HepG2 (cell line): ENCODE measurements at regions not wholly inside any gene's neighbourhood (a gene's known extent, or its start where the extent isn't known, plus 50 kb on each side); places are given as distances from the start of the nearest gene placed in this dataset.

Source experiments
- AGO2 ChIP-seq: fragments of 200-400 bp; formaldehyde crosslinking; optimal IDR thresholded peaks from 2 replicates; pipeline ENCODE3; 2017; ENCODE audit warnings: mild to moderate bottlenecking, low read depth, low read length, moderate library complexity
- CBX1 ChIP-seq: IDR thresholded peaks from one replicate; pipeline ENCODE4 v1.6.1; 2016; ENCODE audit warnings: antibody characterized with exemption, low read depth
- ETV5 ChIP-seq: IDR thresholded peaks from 2 replicates; pipeline ENCODE4 v1.6.1; 2018; ENCODE audit warnings: missing biosample characterization, missing genetic modification reagents, inconsistent platforms, borderline replicate concordance
- FOXJ3 ChIP-seq: sonication (generic); formaldehyde crosslinking; IDR thresholded peaks from 2 replicates; pipeline ENCODE4 v1.4.0; 2020; ENCODE audit warnings: missing genetic modification reagents, mild to moderate bottlenecking, borderline replicate concordance
- HMG20B ChIP-seq: conservative IDR thresholded peaks from 2 replicates; pipeline ENCODE4 v1.6.1; 2016; ENCODE audit warnings: missing genetic modification reagents, missing compliant biosample characterization
- HMGA1 ChIP-seq: sonication (generic); formaldehyde crosslinking; conservative IDR thresholded peaks from 2 replicates; pipeline ENCODE4 v1.4.0; 2020; ENCODE audit warnings: missing genetic modification reagents
- MAX ChIP-seq: IDR thresholded peaks from 2 replicates; pipeline ENCODE4 v1.6.1; 2012; ENCODE audit warnings: inconsistent platforms
- NCOA5 ChIP-seq: sonication (generic); formaldehyde crosslinking; IDR thresholded peaks from 2 replicates; pipeline ENCODE4 v1.4.0; 2020; ENCODE audit warnings: missing genetic modification reagents
- PHF21A ChIP-seq: sonication (generic); formaldehyde crosslinking; IDR thresholded peaks from 2 replicates; pipeline ENCODE4 v1.5.0; 2020; ENCODE audit warnings: mild to moderate bottlenecking, missing genetic modification reagents
- REL ChIP-seq: sonication (generic); formaldehyde crosslinking; conservative IDR thresholded peaks from 2 replicates; pipeline ENCODE4 v1.8.0; 2022; ENCODE audit warnings: mild to moderate bottlenecking, missing genetic modification reagents, moderate library complexity
- RFX3 ChIP-seq: IDR thresholded peaks from 2 replicates; pipeline ENCODE4 v1.6.1; 2016; ENCODE audit warnings: missing biosample characterization, missing genetic modification reagents
- RNF219 ChIP-seq: sonication (generic); formaldehyde crosslinking; IDR thresholded peaks from 2 replicates; pipeline ENCODE4 v1.5.0; 2020; ENCODE audit warnings: mild to moderate bottlenecking, missing genetic modification reagents
- SNAI1 ChIP-seq: sonication (generic); formaldehyde crosslinking; IDR thresholded peaks from 2 replicates; pipeline ENCODE4 v1.5.0; 2020; ENCODE audit warnings: mild to moderate bottlenecking, missing genetic modification reagents, borderline replicate concordance
- SRF ChIP-seq: IDR thresholded peaks from 2 replicates; pipeline ENCODE4 v1.6.1; 2011; ENCODE audit warnings: mild to moderate bottlenecking, low read depth, low read length, moderate library complexity
- TBL1XR1 ChIP-seq: fragments of 150-350 bp; IDR thresholded peaks from 2 replicates; pipeline ENCODE4 v1.6.1; 2014; ENCODE audit warnings: borderline replicate concordance, low read length; ENCODE audit not compliant: partially characterized antibody
- ZBTB38 ChIP-seq: sonication (generic); formaldehyde crosslinking; IDR thresholded peaks from 2 replicates; pipeline ENCODE4 v1.5.1; 2020; ENCODE audit warnings: mild to moderate bottlenecking, missing genetic modification reagents
- ZBTB42 ChIP-seq: sonication (generic); formaldehyde crosslinking; IDR thresholded peaks from 2 replicates; pipeline ENCODE4 v1.5.0; 2020; ENCODE audit warnings: mild to moderate bottlenecking, missing genetic modification reagents
- ZKSCAN5 ChIP-seq: sonication (generic); formaldehyde crosslinking; IDR thresholded peaks from 2 replicates; pipeline ENCODE4 v1.5.1; 2020; ENCODE audit warnings: mild to moderate bottlenecking, missing genetic modification reagents
- ZNF121 ChIP-seq: sonication (generic); formaldehyde crosslinking; IDR thresholded peaks from 2 replicates; pipeline ENCODE4 v1.5.0; 2020; ENCODE audit warnings: mild to moderate bottlenecking, missing genetic modification reagents
- ZNF18 ChIP-seq: sonication (generic); formaldehyde crosslinking; IDR thresholded peaks from 2 replicates; pipeline ENCODE4 v1.8.0; 2022; ENCODE audit warnings: mild to moderate bottlenecking, missing genetic modification reagents; ENCODE audit not compliant: insufficient replicate concordance
- ZNF274 ChIP-seq: sonication (generic); formaldehyde crosslinking; IDR thresholded peaks from 2 replicates; pipeline ENCODE4 v1.5.1; 2020; ENCODE audit warnings: mild to moderate bottlenecking, missing genetic modification reagents
- ZNF362 ChIP-seq: sonication (generic); formaldehyde crosslinking; IDR thresholded peaks from 2 replicates; pipeline ENCODE4 v1.4.0; 2020; ENCODE audit warnings: missing genetic modification reagents, mild to moderate bottlenecking, borderline replicate concordance
- ZNF674 ChIP-seq: sonication (generic); formaldehyde crosslinking; IDR thresholded peaks from 2 replicates; pipeline ENCODE4 v1.5.0; 2020; ENCODE audit warnings: low read depth, mild to moderate bottlenecking, missing genetic modification reagents
- ZNF75D ChIP-seq: sonication (generic); formaldehyde crosslinking; IDR thresholded peaks from 2 replicates; pipeline ENCODE4 v1.8.1; 2023; ENCODE audit warnings: missing genetic modification reagents, mild to moderate bottlenecking, borderline replicate concordance
- ZSCAN29 ChIP-seq: sonication (generic); formaldehyde crosslinking; conservative IDR thresholded peaks from 2 replicates; pipeline ENCODE4 v1.4.0; 2020; ENCODE audit warnings: mild to moderate bottlenecking, missing genetic modification reagents

GRCh38 chr2:147430408-147430807, 414.4 kb upstream of the ACVR2A start (continued):
- TF ChIP-seq ZNF18 (CRISPR knock-in tag) (no peak), ZBTB38 (no peak), ZSCAN29 (CRISPR knock-in tag) (no peak), AGO2 (no peak), HMG20B (CRISPR knock-in tag) (no peak), ZNF75D (CRISPR knock-in tag) (no peak), TBL1XR1 (no peak), RFX3 (CRISPR knock-in tag) (no peak), NCOA5 (CRISPR knock-in tag) (no peak), MAX (no peak), SNAI1 (no peak), REL (no peak), ZKSCAN5 (no peak), ZNF121 (CRISPR knock-in tag) (no peak), ZNF274 (CRISPR knock-in tag) (no peak), HMGA1 (CRISPR knock-in tag) (no peak), SRF (no peak), ZBTB42 (CRISPR knock-in tag) (no peak), CBX1 (no peak), PHF21A (CRISPR knock-in tag) (no peak), RNF219 (CRISPR knock-in tag) (no peak), ZNF362 (CRISPR knock-in tag) (no peak), ETV5 (CRISPR knock-in tag) (peak; percentile 57; the same call in 1 of the 2 replicates), ZNF674 (CRISPR knock-in tag) (no peak), FOXJ3 (CRISPR knock-in tag) (0 out of 2 replicates have a peak, but pooled peaks have one; percentile 46)
